NB4 (cell line): ENCODE measurements at regions not wholly inside any gene's neighbourhood (a gene's known extent, or its start where the extent isn't known, plus 50 kb on each side); places are given as distances from the start of the nearest gene placed in this dataset.

Experiments
- DNase-seq: peaks from one replicate; pipeline ENCODE4 v3.0.0; 2010; ENCODE audit warnings: low read depth
- H3K4me3 ChIP-seq: one replicate; pipeline ENCODE4 v1.5.1; 2011; ENCODE audit warnings: mild to moderate bottlenecking, low read depth, low read length, moderate library complexity
- MAX ChIP-seq: IDR thresholded peaks from 2 replicates; pipeline ENCODE4 v1.6.1; 2011; ENCODE audit warnings: low read depth, low read length
- MYC ChIP-seq: IDR thresholded peaks from 2 replicates; pipeline ENCODE4 v1.6.1; 2011; ENCODE audit warnings: low read depth, low read length
- POLR2A ChIP-seq: IDR thresholded peaks from 2 replicates; pipeline ENCODE4 v1.6.1; 2011; ENCODE audit warnings: mild to moderate bottlenecking; ENCODE audit not compliant: insufficient read length; ENCODE audit errors: extremely low read depth
- TF ChIP-seq, protein P1 (sequence below): IDR thresholded peaks from one replicate; pipeline ENCODE4 v1.5.1; 2012; ENCODE audit warnings: low read depth, low read length

GRCh38 chr14:101132588-101132987 is 229.1 kb upstream of the RTL1 start:
- no peak for DNase-seq
- TF ChIP-seq POLR2A, result no peak
- TF ChIP-seq, protein P1, sequence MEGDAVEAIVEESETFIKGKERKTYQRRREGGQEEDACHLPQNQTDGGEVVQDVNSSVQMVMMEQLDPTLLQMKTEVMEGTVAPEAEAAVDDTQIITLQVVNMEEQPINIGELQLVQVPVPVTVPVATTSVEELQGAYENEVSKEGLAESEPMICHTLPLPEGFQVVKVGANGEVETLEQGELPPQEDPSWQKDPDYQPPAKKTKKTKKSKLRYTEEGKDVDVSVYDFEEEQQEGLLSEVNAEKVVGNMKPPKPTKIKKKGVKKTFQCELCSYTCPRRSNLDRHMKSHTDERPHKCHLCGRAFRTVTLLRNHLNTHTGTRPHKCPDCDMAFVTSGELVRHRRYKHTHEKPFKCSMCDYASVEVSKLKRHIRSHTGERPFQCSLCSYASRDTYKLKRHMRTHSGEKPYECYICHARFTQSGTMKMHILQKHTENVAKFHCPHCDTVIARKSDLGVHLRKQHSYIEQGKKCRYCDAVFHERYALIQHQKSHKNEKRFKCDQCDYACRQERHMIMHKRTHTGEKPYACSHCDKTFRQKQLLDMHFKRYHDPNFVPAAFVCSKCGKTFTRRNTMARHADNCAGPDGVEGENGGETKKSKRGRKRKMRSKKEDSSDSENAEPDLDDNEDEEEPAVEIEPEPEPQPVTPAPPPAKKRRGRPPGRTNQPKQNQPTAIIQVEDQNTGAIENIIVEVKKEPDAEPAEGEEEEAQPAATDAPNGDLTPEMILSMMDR, result no peak
- TF ChIP-seq MAX, result no peak
- no peak for TF ChIP-seq MYC
- no peak overlapping the region for H3K4me3 ChIP-seq

- TF ChIP-seq, protein P1, result no peak
- TF ChIP-seq MYC, result no peak
- TF ChIP-seq POLR2A, result no peak
- TF ChIP-seq MAX, result no peak
- no peak overlapping the region for H3K4me3 ChIP-seq
- DNase-seq, result no peak
Measured at GRCh38 chr14:101133068-101133467, 229.5 kb upstream of the RTL1 start.

GRCh38 chr14:101134161-101134631 is 230.7 kb upstream of the RTL1 start:
- no peak for DNase-seq
- no peak for TF ChIP-seq POLR2A
- no peak for TF ChIP-seq MYC
- TF ChIP-seq, protein P1, result no peak
- no peak for TF ChIP-seq MAX
- H3K4me3 ChIP-seq, result no peak overlapping the region

- peak; percentile 9 for DNase-seq
- H3K4me3 ChIP-seq, result no peak overlapping the region
- TF ChIP-seq, protein P1, result no peak
- TF ChIP-seq POLR2A (no peak), MAX (no peak), MYC (no peak)
Measured at GRCh38 chr14:101134851-101135433, 231.4 kb upstream of the RTL1 start.

DNA sequence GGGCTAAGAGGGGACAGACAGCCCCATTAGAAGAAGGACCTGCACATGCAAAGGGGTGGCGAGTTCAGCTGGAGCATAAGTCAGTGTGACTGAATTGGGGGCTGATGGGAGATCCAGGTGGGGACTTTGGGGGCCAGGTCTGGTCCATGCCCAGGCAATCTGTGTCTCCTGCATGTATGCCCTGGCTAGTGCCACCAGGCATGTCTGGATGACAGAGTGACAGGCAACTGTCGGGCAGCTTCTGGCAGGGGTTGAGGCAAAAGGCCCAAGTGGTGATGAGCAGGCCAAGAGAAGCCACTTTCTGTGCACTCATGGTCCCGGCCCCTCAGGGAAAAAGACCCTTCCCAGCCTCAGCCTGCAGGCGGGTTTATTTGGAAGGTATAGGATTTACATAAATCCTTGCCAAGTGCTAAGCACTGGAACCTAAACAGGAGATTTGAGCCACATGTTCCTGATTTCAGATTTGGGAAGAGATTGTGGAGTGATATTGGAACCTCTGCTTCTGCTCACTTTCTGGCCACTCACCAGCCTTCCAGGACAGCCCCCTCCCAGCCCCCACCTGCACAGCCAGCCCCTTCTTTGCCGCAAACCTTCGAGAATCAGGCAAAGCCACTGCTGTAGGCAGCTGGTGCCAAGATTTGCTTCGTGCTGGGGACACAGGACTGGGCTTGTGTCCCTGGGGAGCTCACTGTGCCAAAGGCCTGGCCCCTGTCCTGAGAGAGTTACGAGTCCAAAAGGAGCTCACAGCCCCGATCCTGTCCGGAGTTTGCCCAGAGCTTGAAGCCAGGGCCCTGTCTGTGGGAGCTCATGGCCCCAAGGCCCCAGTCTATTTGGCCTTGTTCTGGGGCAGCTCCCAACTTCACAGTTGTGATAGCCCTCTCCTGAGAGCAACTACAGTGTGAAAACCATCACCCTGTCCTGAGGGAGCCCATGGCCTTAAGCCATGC is 232.5 kb upstream of the RTL1 start:
- no peak overlapping the region for H3K4me3 ChIP-seq
- TF ChIP-seq MAX, result no peak
- TF ChIP-seq POLR2A, result no peak
- TF ChIP-seq, protein P1, result no peak
- TF ChIP-seq MYC, result no peak
- DNase-seq, result no peak
